ENCODE measurements at regions not wholly inside any gene's neighbourhood (a gene's known extent, or its start where the extent isn't known, plus 50 kb on each side); places are given as distances from the start of the nearest gene placed in this dataset.
"Not testable (repeated sequence)": the region's sequence is repeated elsewhere in the genome, so short reads cannot be mapped to it uniquely, and the experiment has no call there.

GRCh38 chr6:82744286-82745015 lies 321.2 kb downstream of the UBE3D start:
- DNase-seq, result no peak

- no peak for DNase-seq
Observed at GRCh38 chr6:82750556-82750955, 315.1 kb downstream of the UBE3D start.

GRCh38 chr6:82751718-82752117 lies 313.9 kb downstream of the UBE3D start:
- DNase-seq, result no peak

- no peak for DNase-seq
Observed at GRCh38 chr6:82761674-82762345, 303.8 kb downstream of the UBE3D start.

GRCh38 chr6:82766476-82766875 lies 299.2 kb downstream of the UBE3D start:
- no peak for DNase-seq

GRCh38 chr6:82767037-82767436 lies 298.6 kb downstream of the UBE3D start:
- no peak for DNase-seq

GRCh38 chr6:82767447-82767846 lies 298.2 kb downstream of the UBE3D start:
- DNase-seq, result no peak

GRCh38 chr6:82772851-82773717 lies 292.6 kb downstream of the UBE3D start:
- DNase-seq, result no peak

GRCh38 chr6:82775361-82775760 lies 290.3 kb downstream of the UBE3D start:
- DNase-seq, result no peak

GRCh38 chr6:82775981-82776380 lies 289.7 kb downstream of the UBE3D start:
- no peak for DNase-seq

GRCh38 chr6:82779041-82779440 lies 286.6 kb downstream of the UBE3D start:
- no peak for DNase-seq

GRCh38 chr6:82780334-82780733 lies 285.3 kb downstream of the UBE3D start:
- no peak for DNase-seq

- DNase-seq, result no peak
Observed at GRCh38 chr6:82781620-82782204, 283.9 kb downstream of the UBE3D start.

- peak; percentile 5 for DNase-seq
Observed at GRCh38 chr6:82783587-82784236, 281.9 kb downstream of the UBE3D start.

GRCh38 chr6:82785206-82785605 lies 280.4 kb downstream of the UBE3D start:
- DNase-seq, result no peak

- no peak for DNase-seq
Observed at GRCh38 chr6:82786248-82786647, 279.4 kb downstream of the UBE3D start.

GRCh38 chr6:82795940-82796339 lies 269.7 kb downstream of the UBE3D start:
- no peak for DNase-seq

- no peak for DNase-seq
Observed at GRCh38 chr6:82801083-82801482, 264.6 kb downstream of the UBE3D start.

GRCh38 chr6:82816243-82816642 lies 249.4 kb downstream of the UBE3D start:
- DNase-seq, result not testable (repeated sequence)

- no peak for DNase-seq
Observed at GRCh38 chr6:82818727-82819126, 246.9 kb downstream of the UBE3D start.

GRCh38 chr6:82823361-82823760 lies 242.3 kb downstream of the UBE3D start:
- no peak for DNase-seq

GRCh38 chr6:82832811-82833210 lies 232.8 kb downstream of the UBE3D start:
- DNase-seq, result no peak

- no peak for DNase-seq
Observed at GRCh38 chr6:82833481-82833880, 232.2 kb downstream of the UBE3D start.
